HG03045 (cell line): ENCODE measurements at regions not wholly inside any gene's neighbourhood (a gene's known extent, or its start where the extent isn't known, plus 50 kb on each side); places are given as distances from the start of the nearest gene placed in this dataset.
"Not testable (repeated sequence)": the region's sequence is repeated elsewhere in the genome, so short reads cannot be mapped to it uniquely, and the experiment has no call there.

Experiments
- ATAC-seq: cut with Tn5 transposase; IDR thresholded peaks from one replicate; pipeline ENCODE4 v1.9.1; 2021; ENCODE audit warnings: mild to moderate bottlenecking, moderate library complexity; ENCODE audit not compliant: unreplicated experiment

DNA sequence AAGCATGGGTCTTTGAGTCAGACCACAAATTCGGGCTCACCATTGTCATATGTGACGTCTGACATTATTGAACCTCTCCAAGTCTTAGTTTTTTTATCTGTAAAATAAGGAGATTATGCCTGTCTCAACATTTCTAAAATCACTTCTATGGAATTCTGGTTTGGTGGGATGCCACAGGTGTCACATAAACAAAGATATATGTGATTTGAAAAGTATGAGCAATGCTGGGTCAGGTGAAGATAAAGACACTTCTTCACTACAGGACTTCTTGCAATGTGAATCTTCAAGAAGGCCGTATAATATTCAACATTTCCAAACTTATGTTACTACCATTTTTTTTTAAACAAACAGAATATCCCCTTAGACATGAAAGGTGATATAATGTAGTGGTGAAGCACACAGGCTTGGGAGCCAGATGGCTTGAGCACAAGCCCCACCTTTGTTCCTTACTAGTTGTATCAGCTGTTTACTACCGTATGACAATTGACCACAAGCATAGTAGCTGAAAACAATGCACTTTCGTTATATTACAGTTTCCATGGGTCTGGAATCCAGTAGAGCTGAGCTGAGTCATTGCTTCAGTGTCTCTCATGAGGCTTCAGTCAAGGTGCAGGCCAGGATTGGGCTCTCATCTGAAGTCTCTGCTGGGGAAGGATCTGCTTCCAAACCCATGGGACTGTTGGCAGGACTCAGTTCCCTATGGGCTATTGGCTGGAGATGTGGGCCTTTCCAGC, 87.7 kb downstream of the UTP18 start:
- ATAC-seq, result no peak

GRCh38 chr17:51351080-51351479, 90.7 kb downstream of the UTP18 start:
- ATAC-seq, result no peak

DNA sequence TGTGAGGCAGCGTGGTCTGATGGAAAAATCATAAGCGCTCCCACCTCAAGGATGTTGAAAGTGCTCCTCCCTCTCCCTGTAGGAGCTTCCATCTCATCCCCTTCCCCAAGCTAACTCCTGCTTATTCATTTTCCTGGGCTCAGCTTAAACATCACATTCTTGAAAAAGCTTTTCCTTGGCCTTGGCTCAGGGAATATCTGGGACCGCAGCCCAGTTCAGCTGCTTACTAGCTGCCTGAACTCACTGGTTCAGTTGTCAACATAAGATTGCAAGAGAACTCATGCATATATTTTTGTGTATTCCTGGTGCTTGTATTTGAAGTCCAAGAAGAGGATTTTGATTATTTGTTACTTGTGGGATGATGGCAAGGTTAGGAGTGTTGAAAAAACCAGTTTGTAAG, 91.5 kb downstream of the UTP18 start:
- ATAC-seq, result no peak

DNA sequence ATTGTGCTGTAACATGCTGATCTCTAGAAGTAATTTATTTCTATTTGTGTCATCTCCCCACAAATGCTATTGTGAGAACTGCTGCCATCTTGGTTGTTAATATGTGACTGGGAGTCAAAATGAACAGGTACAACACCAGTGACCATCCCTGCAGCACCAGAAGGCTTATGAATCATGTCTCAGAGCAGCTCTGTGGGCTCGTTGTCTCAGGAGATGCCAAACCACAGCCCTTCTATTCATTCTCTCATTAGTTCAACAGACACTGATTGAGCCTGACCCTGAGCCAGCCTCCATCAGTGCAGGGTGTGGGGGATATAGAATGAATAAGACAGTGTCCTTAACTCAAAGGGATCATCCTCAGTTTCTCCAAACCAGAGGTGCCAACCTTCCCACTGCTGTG, 92.5 kb downstream of the UTP18 start:
- no peak for ATAC-seq

DNA sequence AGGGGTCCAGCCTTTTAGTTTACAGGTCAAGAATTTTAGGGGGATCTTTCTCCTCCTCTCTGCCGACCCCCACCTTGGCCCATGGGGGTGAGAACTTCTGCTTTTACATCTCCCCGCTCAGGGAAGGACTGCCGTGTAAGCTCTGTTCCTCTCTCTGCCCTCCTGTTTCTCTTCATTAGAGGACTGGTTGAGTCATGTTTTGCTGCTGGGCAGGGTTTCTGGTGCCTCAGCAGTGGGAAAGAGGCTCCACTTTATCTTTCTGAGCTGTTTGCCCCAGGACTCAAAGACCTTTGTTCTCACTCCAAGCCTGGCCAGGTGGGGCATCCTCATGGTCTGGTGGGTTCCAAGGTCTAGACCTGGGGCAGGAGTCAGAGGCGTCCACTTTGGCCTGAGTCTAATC, 93.0 kb downstream of the UTP18 start:
- no peak for ATAC-seq

DNA sequence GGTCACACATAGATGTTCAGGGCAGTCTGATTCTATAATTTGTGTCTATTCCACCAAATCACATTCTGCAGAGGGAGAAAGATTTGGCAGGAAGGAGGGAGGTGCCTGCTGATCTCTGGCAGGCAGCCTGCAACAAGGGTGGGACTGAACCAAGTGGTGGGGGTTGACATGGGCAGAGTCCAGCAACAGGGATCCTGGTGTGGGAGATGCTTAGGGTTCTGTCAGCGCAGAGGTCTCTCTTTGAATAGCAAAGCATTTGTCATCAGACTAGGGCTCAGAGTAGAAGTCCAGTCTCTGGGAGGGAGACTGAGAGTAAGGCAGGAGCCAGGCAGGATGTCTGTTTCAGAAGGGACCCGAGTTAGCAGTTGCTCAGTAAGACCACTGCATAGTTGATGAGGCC, 94.6 kb downstream of the UTP18 start:
- no peak for ATAC-seq

DNA sequence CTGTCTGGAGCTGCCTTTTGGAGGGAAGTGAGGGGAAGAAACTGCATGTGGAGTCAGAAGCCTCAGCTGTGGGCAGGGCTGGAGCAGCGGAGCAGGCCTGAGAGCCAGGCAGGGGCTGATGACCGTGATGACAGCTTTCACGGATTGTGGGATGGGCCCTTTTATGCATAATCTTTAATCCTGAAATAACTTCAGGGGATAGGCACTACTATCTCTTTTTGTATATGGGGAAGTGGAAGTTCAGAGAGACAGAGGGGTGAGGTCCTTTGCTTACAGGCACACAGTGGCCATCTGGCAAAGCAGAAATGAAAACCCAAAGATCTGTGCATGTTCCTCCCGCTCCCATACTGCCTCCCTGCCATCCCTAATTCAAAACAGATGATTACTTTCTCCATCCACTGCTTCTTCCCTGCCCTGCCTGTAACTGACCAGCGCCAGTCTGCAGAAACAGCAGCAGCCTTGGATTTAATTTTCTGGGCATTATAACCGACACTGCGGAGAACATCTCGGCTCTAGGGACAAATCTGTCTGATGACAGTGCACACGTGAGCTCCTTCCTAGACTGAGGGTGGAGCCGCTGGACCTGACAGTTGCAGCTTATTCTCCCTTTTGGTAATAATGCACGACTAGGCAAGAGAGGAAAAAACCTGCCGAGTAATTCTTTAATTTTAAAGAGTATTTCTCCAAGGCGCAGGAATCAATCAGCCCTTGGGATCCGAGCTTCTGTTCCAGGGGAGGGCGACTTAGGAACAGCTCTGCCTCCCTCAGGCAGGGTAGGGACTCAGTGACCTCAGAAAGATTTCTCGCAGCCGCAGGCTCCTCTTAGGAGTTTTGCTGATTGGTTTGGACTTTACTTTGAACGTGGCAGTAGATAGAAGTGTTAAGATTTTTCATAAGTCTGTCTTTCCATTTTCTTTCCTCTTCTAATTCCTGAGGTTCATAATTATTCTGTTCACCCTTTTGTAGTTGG, 95.4 kb downstream of the UTP18 start:
- ATAC-seq, result no peak

- no peak for ATAC-seq
These were observed 98.7 kb downstream of the UTP18 start for GRCh38 chr17:51359055-51359454.

DNA sequence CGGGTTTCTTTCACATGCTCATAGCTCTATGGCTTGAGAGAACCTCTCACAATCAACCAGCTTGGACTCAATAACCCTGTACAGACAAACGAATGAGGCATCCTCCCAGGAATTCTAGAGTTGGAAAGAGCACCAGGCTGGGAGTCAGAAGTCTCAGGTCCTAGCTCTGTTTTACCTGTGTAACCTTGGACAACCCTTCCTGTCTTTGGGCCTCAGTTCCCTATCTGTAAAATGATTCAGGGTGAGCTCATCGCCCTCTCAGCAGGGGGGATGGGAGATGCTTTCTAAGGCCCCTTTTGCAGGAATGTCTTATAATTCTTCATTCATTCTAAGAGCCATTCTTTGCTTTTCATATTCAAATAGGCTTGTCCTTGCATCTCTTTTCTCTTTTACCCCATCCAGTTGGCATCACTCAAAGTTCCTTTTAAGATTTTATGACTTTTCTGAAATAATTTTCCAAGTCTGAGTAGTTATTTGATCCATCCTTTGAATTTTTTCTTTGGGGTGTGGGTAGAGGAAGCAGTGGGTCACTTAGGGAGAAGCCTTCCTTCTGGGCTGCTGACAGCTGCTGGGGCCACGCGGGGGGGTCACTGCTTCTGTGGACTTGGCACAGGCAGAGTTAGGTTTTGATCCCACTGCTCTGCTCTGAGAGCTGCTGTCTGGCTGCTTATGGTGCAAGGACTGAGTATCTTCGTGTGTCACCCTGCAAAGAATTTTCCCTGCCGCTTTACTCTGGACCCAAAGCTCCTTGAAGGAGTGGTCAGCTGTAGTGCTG, 102.7 kb downstream of the UTP18 start:
- ATAC-seq, result no peak

GRCh38 chr17:51365090-51365489, 104.7 kb downstream of the UTP18 start:
- ATAC-seq, result no peak

DNA sequence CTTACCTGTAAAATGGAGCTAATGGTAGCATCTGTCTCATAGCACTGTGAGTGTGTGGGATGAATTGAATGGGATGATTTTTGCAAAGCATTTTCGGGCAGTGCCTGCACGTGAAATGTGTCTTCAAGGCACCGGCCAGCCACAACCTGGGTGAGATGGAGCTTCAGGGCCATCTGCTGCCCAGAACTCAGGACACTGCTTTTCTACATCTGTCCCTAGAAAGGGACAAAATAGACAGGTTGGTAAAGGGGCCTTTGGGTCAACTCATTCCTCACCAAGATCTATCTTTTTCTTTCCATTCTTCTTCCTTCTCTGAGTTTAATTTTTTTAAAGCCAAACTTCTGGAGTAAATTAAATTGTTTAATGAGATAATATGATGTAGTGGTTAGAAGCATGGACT, 106.5 kb downstream of the UTP18 start:
- no peak for ATAC-seq

GRCh38 chr17:51367836-51368235, 107.5 kb downstream of the UTP18 start:
- not testable (repeated sequence) for ATAC-seq

- ATAC-seq, result no peak
These were observed 111.4 kb downstream of the UTP18 start for GRCh38 chr17:51371732-51372151.

GRCh38 chr17:51372345-51373004, 112.1 kb downstream of the UTP18 start:
- ATAC-seq, result no peak

- no peak for ATAC-seq
These were observed 113.3 kb downstream of the UTP18 start for GRCh38 chr17:51373489-51374152.

- ATAC-seq, result no peak
These were observed 113.9 kb downstream of the UTP18 start for GRCh38 chr17:51374209-51374608.

- ATAC-seq, result no peak
These were observed 115.4 kb downstream of the UTP18 start for GRCh38 chr17:51375771-51376170.

- no peak for ATAC-seq
These were observed 116.4 kb downstream of the UTP18 start for GRCh38 chr17:51376739-51377138.

GRCh38 chr17:51381262-51381661, 120.9 kb downstream of the UTP18 start:
- no peak for ATAC-seq

- ATAC-seq, result no peak
These were observed 124.9 kb downstream of the UTP18 start for GRCh38 chr17:51385208-51385607.
